Activated T-cell treated with anti-CD3 and anti-CD28 coated beads, Interleukin-2, amount 50 U/mL, for 4 hours (primary cell): ENCODE measurements at regions not wholly inside any gene's neighbourhood (a gene's known extent, or its start where the extent isn't known, plus 50 kb on each side); places are given as distances from the start of the nearest gene placed in this dataset.
"Not testable (repeated sequence)": the region's sequence is repeated elsewhere in the genome, so short reads cannot be mapped to it uniquely, and the experiment has no call there.

Source experiments
- ATAC-seq, 2 donors: fragments of 200-7000 bp; cut with Tn5 transposase; one replicate each; pipeline ENCODE4 v1.10.0; 2021
- DNase-seq: peaks from one replicate; pipeline ENCODE4 v3.0.0-alpha.2; 2020
- H3K27me3 Mint-ChIP-seq: one replicate; pipeline ENCODE4 v1.8.0; 2021; ENCODE audit warnings: low read depth, mixed read lengths
- H3K36me3 Mint-ChIP-seq: one replicate; pipeline ENCODE4 v1.8.0; 2022; ENCODE audit warnings: mixed read lengths; ENCODE audit not compliant: insufficient read depth
- H3K4me1 Mint-ChIP-seq: one replicate; pipeline ENCODE4 v1.8.0; 2021; ENCODE audit warnings: low read depth, mixed read lengths
- H3K4me3 Mint-ChIP-seq: one replicate; pipeline ENCODE4 v1.8.0; 2021; ENCODE audit warnings: mild to moderate bottlenecking, moderate library complexity, mixed read lengths
- H3K9me3 Mint-ChIP-seq: one replicate; pipeline ENCODE4 v1.8.0; 2021; ENCODE audit warnings: mixed read lengths

- ATAC-seq (no peak), DNase-seq (no peak)
- Mint-ChIP-seq H3K4me1 (no peaks in the 10 kb centered on the region), H3K36me3 (no peaks in the 10 kb centered on the region), H3K27me3 (no peaks in the 10 kb centered on the region), H3K4me3 (no peak overlapping the region), H3K9me3 (peaks cover 17% of the 10 kb centered on the region)
These were observed 663.4 kb downstream of the KHDRBS2 start for GRCh38 chr6:61622601-61623000.

- Mint-ChIP-seq H3K36me3 (no peaks in the 10 kb centered on the region), H3K27me3 (no peaks in the 10 kb centered on the region), H3K4me3 (no peak overlapping the region), H3K9me3 (no peaks in the 10 kb centered on the region), H3K4me1 (no peaks in the 10 kb centered on the region)
- no peak for DNase-seq
- no peak for ATAC-seq
These were observed 671.9 kb downstream of the KHDRBS2 start for GRCh38 chr6:61614119-61614518.

GRCh38 chr6:61606500-61606899 lies 679.5 kb downstream of the KHDRBS2 start:
- DNase-seq = no peak
- no peak for ATAC-seq
- Mint-ChIP-seq H3K4me1 (no peaks in the 10 kb centered on the region), H3K36me3 (no peaks in the 10 kb centered on the region), H3K27me3 (no peaks in the 10 kb centered on the region), H3K9me3 (peaks cover 38% of the 10 kb centered on the region), H3K4me3 (no peak overlapping the region)

- H3K36me3 Mint-ChIP-seq = not testable (repeated sequence)
These were observed 680.2 kb downstream of the KHDRBS2 start for GRCh38 chr6:61605851-61606250.

GRCh38 chr6:61602171-61602570 lies 683.9 kb downstream of the KHDRBS2 start:
- H3K27me3 Mint-ChIP-seq, H3K36me3 Mint-ChIP-seq, H3K4me1 Mint-ChIP-seq, DNase-seq, H3K4me3 Mint-ChIP-seq, ATAC-seq: not testable (repeated sequence)
- peaks cover 57% of the 10 kb centered on the region for H3K9me3 Mint-ChIP-seq

More at GRCh38 chr6:61605851-61606250, 680.2 kb downstream of the KHDRBS2 start:
- H3K4me1 Mint-ChIP-seq, DNase-seq, H3K27me3 Mint-ChIP-seq, H3K4me3 Mint-ChIP-seq, ATAC-seq: not testable (repeated sequence)
- peaks cover 43% of the 10 kb centered on the region for H3K9me3 Mint-ChIP-seq

- DNase-seq (no peak), ATAC-seq (no peak)
- H3K4me1 Mint-ChIP-seq = no peaks in the 10 kb centered on the region
- peaks cover 6% of the 10 kb centered on the region for H3K9me3 Mint-ChIP-seq
- H3K36me3 Mint-ChIP-seq = no peaks in the 10 kb centered on the region
- H3K27me3 Mint-ChIP-seq = no peaks in the 10 kb centered on the region
- no peak overlapping the region for H3K4me3 Mint-ChIP-seq
These were observed 693.8 kb downstream of the KHDRBS2 start for GRCh38 chr6:61592238-61592637.

- DNase-seq (no peak), ATAC-seq (no peak)
- H3K36me3 Mint-ChIP-seq = no peaks in the 10 kb centered on the region
- no peaks in the 10 kb centered on the region for H3K4me1 Mint-ChIP-seq
- no peaks in the 10 kb centered on the region for H3K27me3 Mint-ChIP-seq
- no peak overlapping the region for H3K4me3 Mint-ChIP-seq
- peaks cover 6% of the 10 kb centered on the region for H3K9me3 Mint-ChIP-seq
These were observed 699.0 kb downstream of the KHDRBS2 start for GRCh38 chr6:61586934-61587537.

- DNase-seq = no peak
- no peak overlapping the region for H3K4me3 Mint-ChIP-seq
- H3K9me3 Mint-ChIP-seq = peaks cover 6% of the 10 kb centered on the region
- no peak for ATAC-seq
- no peaks in the 10 kb centered on the region for H3K27me3 Mint-ChIP-seq
- no peaks in the 10 kb centered on the region for H3K4me1 Mint-ChIP-seq
- no peaks in the 10 kb centered on the region for H3K36me3 Mint-ChIP-seq
These were observed 700.5 kb downstream of the KHDRBS2 start for GRCh38 chr6:61585504-61585903.

GRCh38 chr6:61562098-61562497 lies 723.9 kb downstream of the KHDRBS2 start:
- no peaks in the 10 kb centered on the region for H3K27me3 Mint-ChIP-seq
- H3K36me3 Mint-ChIP-seq = no peaks in the 10 kb centered on the region
- no peak for ATAC-seq
- no peak overlapping the region for H3K4me3 Mint-ChIP-seq
- no peak for DNase-seq
- H3K9me3 Mint-ChIP-seq = peaks cover 41% of the 10 kb centered on the region
- H3K4me1 Mint-ChIP-seq = no peaks in the 10 kb centered on the region

- no peaks in the 10 kb centered on the region for H3K36me3 Mint-ChIP-seq
- peaks cover 49% of the 10 kb centered on the region for H3K9me3 Mint-ChIP-seq
- H3K4me3 Mint-ChIP-seq = no peak overlapping the region
- DNase-seq (no peak), ATAC-seq (no peak)
- H3K4me1 Mint-ChIP-seq = no peaks in the 10 kb centered on the region
- no peaks in the 10 kb centered on the region for H3K27me3 Mint-ChIP-seq
These were observed 727.2 kb downstream of the KHDRBS2 start for GRCh38 chr6:61558796-61559195.

GRCh38 chr6:61555993-61556392 lies 730.0 kb downstream of the KHDRBS2 start:
- Mint-ChIP-seq H3K4me3 (no peak overlapping the region), H3K4me1 (no peaks in the 10 kb centered on the region), H3K9me3 (peaks cover 54% of the 10 kb centered on the region), H3K36me3 (no peaks in the 10 kb centered on the region), H3K27me3 (no peaks in the 10 kb centered on the region)
- ATAC-seq = no peak
- DNase-seq = no peak

- H3K4me1 Mint-ChIP-seq = no peaks in the 10 kb centered on the region
- DNase-seq (no peak), ATAC-seq (no peak)
- no peaks in the 10 kb centered on the region for H3K36me3 Mint-ChIP-seq
- peaks cover 31% of the 10 kb centered on the region for H3K9me3 Mint-ChIP-seq
- no peaks in the 10 kb centered on the region for H3K27me3 Mint-ChIP-seq
- no peak overlapping the region for H3K4me3 Mint-ChIP-seq
These were observed 747.2 kb downstream of the KHDRBS2 start for GRCh38 chr6:61538801-61539200.

- H3K9me3 Mint-ChIP-seq = peaks cover 35% of the 10 kb centered on the region
- ATAC-seq, H3K36me3 Mint-ChIP-seq: not testable (repeated sequence)
These were observed 753.3 kb downstream of the KHDRBS2 start for GRCh38 chr6:61532749-61533148.

More at GRCh38 chr6:61532749-61533148, 753.3 kb downstream of the KHDRBS2 start:
- not testable (repeated sequence) for H3K4me3 Mint-ChIP-seq, DNase-seq, H3K27me3 Mint-ChIP-seq, H3K4me1 Mint-ChIP-seq
